LHCN-M2 (cell line): ENCODE measurements at regions not wholly inside any gene's neighbourhood (a gene's known extent, or its start where the extent isn't known, plus 50 kb on each side); places are given as distances from the start of the nearest gene placed in this dataset.
"Not testable (repeated sequence)": the region's sequence is repeated elsewhere in the genome, so short reads cannot be mapped to it uniquely, and the experiment has no call there.

Experiments used
- DNase-seq: peaks from one replicate; pipeline ENCODE4 v3.0.0-alpha.2; 2012; ENCODE audit warnings: low read depth

DNA sequence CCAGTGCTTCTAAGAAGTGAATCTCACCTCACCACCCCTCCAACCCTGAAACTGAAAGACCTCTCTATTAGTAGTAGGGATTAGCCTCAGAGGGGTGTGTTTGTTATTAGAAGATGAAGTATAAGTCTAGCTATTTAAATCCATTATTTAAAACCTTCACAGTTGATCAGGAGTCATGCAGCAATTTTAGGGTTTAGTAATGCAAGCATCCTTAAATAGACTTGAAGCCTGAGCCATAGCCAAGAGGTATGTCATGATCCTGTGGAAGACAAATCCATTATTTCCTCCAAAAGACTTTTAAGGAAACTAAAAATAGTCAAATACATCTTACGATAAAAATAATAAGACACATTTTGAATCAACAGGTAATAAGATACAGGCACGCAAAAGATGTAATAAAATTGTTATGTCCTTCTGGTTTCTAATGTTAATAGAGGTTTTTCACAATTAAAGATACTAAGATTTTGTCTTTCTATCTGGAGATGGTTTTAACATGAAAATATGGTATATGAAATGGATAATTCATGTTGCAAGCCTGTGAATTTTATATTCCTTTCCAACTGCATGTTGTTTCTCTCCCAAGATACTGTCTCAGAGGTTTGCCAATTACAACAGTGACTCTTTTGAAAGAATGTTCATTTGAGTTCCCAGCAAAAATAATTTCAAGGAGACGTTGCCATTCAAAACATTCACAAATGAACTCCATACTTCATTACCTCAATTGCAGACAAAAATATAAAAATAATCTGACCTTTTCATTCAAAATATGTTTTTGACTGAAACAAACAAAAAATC, 68.0 kb downstream of the LUZP4 start:
- DNase-seq: no peak

DNA sequence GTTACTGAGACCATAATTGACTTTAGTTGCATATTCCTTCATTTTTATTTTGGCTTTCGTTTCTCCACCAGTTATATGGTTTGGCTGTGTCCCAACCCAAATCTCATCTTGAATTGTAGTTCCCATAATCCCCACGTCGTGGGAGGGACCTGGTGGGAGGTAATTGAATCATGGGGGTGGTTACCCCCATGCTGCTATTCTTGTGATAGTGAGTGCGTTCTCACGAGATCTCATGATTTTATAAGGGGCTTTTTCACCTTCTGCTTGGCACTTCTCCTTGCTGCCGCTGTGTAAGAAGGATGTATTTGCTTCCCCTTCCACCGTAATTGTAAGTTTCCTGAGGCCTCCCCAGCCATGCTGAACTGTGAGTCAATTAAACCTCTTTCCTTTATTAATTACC, 70.0 kb downstream of the LUZP4 start:
- DNase-seq: not testable (repeated sequence)

DNA sequence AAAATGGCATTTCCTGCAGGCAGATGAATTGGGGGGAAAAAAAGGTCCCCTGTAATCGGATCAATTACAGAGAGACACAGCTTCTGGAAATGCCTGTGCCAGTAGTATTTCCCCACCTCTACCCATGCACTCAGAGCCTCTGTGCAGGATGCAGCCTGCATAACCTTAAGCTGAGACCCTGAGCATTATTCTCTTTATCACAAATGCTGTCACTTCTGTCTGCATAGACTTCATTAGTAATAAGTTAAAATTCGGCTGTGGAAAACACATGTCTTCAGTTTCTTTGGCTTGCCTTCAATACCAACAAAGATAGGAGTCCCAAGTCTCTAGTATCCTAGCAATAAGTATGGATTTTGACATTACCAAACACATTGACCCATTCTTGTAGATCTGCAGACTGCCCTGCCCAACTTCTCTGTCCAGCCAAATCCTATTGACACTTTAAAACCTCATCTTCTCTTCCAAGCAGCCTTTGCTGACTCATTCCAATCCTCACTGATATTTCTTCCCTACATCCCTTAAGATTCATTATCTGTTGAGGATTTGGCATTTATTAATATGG, 70.8 kb downstream of the LUZP4 start:
- no peak for DNase-seq

DNA sequence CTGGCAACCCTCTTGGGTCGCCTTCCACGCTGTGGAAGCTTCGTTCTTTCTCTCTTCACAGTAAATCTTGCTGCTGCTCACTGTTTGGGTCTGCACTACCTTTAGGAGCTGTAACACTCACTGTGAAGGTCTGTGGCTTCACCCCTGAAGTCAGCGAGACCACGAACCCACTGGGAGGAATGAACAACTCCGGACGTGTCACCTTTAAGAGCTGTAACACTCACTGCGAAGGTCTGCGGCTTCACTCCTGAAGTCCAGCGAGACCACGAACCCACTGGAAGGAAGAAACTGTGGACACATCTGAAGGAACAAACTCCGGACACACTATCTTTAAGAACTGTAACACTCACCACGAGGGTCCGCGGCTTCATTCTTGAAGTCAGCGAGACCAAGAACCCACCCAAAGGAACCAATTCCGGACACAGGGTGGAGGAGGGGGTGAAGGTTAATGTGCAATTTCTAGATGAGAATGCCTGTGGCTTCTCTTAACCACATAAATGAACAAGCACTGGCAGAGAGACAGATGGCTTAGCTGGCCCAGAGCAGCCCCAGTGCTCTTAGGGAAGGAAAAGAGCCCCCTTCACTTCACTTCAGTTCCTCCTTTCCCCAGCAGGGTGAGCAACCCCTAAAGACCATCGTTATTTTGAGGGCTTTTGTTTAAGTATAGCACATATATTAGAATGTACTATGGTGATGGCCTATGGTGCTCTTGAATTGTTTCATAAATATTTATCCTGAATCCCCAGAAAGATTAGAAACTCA, 73.0 kb downstream of the LUZP4 start:
- DNase-seq: peak; percentile 71

DNA sequence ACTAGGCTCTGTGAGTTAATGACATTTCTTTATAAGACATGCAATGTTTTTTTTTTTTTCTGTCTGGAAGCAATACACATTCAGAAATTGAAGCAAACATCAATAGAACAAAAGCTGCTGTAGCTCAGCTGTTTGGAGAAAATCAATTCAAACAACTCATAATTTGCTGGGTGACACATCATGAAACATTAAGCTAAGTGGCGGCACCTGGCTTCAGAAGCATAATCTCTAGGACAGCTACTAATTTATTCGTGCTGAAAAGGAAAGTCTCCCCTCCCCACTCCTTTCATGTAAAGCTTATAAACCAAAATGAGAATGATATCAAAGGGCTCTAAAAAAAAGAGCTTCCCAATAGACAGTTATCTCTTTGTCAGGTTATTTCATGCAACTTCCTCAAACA, 73.9 kb downstream of the LUZP4 start:
- DNase-seq: peak; percentile 29

DNA sequence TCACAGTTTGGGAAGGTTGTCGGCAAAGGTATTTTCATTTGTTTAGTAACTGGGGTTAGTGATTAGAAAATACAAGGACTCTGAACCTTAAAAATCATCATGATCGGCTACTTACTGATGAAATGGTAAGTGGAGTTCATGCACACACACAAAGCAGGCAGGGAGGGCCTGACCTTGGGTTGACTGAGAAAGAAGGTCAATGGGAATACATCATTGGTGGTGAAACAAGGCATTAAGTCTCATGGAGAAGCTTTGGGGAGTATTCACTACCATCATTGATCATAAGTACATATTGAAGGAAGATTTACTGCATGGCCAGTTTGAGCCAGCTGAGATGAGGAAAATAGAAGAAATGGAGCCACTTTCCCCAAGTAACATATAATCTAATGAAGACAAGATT, 74.4 kb downstream of the LUZP4 start:
- no peak for DNase-seq

DNA sequence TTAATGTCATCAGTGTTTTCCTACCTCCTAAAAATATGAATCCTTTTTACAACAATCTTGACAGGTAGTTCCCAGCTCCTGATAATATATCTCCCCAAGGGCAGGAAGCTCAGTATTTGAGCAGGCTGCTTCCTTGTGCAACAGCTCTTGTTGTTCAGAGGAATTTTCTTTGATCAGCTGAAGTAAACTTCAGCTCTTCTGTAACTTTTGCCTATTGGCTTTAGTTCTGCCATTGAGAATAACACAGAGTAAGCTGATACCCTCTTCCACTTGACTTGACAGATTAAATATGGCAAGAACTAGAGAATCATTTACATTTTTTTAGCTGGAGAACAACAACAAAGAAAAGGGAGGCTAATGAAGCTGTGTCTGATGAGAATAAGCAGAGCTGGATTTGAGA, 75.2 kb downstream of the LUZP4 start:
- DNase-seq: no peak

DNA sequence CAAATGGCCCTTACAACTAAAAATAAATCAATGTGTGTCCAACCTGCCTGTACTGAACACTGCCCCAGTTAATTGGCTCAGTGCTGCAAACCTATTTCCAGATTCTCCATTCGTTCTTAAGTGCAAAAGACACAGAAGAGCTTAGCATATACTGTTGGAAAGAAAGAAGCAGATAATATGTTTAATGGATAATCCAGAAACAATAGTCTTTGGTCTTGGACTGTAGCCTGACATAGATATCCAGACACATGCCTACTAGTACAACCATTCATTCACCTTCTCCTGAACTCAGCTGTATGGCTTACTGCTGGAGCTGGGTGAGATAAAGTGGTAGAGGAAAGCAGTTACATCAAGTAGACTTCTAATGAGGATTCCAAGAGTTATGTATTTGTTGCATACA, 77.0 kb downstream of the LUZP4 start:
- no peak for DNase-seq

DNA sequence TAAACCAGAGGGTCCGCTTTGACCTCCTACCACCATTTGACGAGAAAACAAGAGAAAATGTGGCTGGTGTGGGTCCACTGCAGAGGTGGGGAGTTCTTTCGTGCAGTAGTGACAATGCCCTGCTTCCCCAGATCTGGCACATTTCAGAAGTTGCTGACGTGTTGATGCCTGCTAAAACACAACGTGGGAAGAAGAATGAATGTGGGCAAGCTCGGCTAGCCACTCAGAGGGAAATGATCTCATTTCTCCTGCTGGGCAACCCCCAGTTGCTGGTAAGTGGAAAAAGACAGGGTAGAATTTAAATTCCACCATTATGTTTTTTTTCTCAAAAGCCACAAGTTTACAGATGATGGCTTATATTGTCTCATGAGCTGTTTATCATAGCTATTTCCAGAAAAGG, 77.9 kb downstream of the LUZP4 start:
- peak; percentile 56 for DNase-seq

DNA sequence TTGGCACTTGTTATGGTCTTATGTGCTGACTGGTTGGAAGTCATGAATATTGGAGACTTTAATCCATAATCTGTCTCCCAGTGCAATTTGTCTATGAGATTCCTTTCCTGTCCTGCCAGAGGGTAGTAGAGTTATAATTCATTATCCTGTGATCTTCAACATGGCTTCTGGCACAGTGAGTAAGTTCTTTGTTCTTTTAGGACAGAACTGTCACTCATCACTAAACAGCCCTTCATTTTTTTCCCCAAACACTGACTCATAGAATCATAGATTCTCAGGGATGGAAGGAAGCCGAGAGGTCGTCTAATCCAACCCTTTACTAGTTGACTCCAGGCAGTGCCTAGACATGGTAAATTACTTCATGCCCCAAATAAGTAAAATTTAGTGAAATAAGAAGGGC, 78.4 kb downstream of the LUZP4 start:
- DNase-seq: peak; percentile 57

DNA sequence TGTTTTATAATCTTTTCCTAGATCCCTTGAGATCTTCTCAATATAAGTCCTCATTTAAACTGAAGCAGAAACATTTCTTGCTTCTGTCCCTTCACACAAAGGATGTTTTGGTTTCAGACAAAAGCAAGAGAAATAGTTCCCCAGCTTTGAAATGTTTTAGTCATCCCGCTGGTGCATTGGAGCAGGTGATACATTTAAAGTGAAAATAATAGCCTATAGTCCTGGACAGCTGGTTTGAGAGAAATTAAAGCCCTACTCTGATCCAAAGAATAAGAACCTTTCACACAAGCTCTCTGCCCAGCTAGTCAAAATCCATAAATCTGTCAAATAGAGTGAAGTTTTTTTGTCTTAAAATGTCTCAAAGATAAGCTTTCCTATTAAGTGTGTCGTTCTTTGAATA, 79.4 kb downstream of the LUZP4 start:
- DNase-seq: peak; percentile 37

DNA sequence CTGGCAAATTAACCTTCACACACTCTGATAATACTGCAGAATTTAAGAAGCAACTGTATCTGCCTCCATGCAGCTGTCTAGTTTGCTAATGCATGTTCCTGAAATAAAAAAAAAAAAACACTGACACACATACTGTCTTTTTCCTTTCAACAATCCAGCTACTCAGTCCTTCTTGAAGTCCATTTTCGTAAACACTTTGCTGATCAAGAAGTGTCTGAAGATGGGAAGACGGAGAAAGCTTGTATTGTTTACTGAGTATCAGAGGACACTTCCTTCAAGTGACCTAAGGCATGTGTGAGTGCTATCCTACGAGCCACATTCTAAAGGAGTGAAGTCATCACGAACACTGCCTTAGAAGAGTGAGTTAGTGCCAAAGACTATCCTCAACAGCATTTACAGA, 82.6 kb downstream of the LUZP4 start:
- peak; percentile 69 for DNase-seq

DNA sequence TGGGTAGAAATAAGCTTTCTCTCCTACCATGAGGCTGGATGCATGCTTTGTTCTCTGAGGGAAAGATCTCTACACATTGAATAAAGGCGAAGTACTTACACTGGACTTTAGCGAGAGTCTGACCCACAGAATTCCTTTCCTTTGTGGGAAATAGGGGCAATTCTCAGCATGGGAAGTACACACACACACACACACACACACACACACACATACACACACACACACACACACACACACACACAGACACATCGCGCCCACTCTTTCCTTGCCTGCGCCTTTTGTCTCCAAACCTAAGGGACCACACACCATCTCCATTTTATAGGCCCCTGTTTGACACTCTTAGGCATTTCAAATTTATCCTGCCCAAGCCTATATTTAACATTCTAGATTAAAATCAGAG, 83.8 kb downstream of the LUZP4 start:
- no peak for DNase-seq

DNA sequence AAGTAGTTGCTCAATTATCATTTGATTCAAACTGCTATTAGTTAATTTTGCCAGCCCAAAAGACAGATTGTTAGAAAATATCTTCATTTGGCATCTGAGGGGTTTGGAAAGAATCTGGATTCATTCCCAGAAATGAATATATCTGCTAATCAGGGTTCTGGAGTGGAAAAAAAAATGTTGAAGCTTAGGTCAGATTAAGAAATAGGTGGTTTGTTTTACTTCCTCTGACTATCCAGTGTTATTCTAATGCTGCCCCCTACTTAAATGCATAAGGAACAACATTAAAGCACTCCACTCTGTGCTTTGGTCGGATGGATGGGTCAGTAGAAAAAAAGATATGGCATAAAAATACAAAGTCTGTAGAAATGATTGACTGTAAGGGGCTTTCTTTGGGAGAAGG, 89.0 kb downstream of the LUZP4 start:
- DNase-seq: peak; percentile 46

DNA sequence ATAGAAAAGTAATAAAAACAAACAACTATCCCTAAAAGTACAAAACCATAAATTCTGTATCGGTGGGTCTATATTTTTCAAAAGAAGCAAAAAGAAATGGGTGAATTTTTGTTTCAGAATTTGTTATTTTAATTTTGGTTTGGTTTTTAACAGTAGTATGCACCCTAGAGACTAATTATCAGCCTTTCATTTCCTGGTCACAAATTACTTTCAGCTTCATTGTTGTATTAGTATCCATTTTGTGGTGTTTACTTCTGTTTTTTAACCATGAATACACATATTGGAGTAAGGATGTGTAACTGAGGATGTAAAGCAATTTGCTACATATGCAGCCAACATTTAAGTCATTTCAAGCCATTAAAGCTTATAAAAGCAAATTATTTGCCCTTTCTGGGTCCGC, 97.8 kb downstream of the LUZP4 start:
- no peak for DNase-seq

DNA sequence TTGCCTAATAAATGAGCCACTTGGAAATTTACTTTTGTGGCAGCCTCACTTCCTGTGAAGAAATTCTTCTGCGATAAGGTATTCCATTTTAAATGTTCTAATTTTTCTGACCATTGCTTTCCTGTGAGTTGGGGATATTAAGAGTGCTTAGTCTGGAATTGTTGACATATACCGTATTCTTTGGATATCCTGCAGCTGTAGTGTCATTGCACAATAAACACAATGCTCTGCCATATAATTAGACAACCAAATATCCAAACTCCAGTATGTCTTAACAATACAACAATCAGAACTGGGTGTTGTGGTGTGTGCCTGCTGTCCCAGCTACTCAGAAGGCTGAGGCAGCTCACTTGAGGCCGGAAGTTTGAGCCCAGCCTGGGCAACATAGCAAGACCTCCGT, 99.4 kb downstream of the LUZP4 start:
- DNase-seq: no peak

DNA sequence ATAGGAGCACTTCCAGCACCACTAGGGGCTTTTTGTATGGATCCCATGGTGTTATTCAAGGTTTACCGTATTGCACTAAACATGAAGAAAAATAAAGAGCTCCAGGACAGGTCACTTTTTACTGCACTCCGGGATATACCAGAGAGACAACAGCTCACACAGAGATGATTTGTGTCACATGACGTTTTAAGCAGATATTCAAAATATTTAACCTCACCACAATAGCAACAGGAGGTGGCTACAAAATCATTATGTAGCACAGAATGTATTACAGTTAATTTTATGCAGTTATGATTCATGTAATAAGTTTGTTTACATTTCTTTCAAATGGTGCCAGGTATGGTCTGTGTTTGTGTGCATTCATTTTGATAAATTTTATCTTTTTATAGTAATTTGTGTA, 100.6 kb downstream of the LUZP4 start:
- DNase-seq: peak; percentile 29

DNA sequence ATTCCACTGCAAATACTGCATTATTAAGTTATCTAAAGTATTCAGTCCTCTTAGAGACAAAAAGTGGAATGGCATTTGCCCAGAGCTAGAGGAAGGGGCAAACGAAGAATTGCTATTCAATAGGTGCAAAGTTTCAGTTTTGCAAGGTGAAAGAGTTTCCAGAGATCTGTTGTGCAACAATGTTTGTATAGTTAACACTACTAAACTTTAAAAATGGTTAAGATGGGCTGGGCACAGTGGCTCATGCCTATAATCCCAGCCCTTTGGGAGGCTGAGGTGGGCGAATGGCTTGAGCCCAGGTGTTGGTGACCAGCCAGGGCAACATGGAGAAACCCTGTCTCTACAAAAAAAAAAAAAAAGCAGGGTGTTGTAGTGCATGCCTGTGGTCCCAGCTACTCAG, 102.5 kb downstream of the LUZP4 start:
- no peak for DNase-seq

DNA sequence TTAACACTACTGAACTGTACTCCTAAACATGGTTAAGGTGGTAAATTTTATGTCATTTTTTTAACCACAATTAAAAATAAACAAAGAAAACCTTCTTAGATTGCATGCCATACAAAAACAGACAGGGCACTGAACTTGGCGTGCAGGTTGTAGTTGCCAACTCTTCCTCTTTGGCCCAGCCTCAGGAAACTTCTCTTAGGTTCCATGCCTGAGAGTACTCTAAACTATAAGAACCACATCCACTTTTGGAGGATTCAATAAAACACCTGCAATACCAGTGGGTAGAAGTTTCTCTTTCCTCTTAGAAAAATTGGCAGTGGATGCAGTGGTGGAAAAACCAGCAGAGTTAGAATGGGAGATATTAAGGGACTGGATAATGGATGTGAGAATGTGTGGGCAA, 103.4 kb downstream of the LUZP4 start:
- no peak for DNase-seq

DNA sequence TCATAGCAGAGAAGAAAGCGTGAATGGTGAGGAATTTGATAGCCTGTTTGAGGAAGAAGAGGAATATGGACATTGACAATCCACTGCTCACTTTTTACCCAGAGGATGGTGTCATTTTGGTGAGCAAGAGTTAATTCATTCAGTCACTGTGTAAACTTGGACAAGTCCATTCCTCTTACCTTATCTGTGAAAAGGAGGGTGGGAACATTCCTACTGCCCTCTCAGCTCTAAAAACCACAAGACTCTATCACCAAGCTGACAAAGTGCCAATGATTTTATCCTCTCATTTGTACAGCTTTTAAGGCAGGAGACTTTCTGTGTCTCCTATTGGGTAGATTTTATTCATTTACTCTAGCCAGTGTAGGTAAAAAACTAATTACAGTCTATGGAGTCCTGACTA, 103.8 kb downstream of the LUZP4 start:
- peak; percentile 31 for DNase-seq

DNA sequence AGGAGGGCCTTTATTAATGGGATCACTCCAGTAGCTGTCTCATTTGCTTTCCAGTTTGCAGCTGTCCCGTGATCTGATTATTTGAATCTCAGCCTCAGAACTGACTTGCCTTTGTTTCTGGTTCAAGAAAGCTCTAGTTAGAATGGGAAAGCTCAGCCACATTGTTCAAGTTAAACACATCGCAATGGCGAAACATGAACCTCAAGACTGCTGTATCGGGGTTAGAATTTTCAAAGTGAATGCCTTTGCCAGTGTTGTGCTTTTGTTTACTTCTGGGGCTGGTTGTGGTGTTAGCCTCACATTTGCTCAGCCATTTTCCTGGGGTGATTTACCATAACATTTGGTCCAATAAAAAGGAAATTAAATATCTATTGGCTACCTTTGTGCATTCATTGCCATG, 105.3 kb downstream of the LUZP4 start:
- not testable (repeated sequence) for DNase-seq

DNA sequence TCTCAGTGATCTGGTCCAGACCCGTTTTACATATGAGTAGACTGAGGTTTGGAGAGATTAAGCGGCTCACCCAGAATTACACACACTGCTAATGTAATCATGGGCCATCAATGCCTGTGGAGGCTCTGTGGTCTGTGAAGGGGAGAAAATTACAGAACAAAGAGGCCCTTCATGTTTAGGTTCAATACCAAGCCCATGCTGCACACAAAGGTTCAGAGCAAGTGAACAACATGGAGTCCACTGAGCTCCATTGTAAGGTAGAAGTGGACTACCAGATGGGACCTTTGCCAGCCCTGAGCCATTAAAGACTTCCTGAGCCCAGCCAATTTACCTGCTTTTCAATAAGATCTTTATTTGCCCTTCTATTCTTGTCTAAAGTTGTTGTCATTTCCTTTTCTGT, 109.8 kb downstream of the LUZP4 start:
- DNase-seq: no peak

DNA sequence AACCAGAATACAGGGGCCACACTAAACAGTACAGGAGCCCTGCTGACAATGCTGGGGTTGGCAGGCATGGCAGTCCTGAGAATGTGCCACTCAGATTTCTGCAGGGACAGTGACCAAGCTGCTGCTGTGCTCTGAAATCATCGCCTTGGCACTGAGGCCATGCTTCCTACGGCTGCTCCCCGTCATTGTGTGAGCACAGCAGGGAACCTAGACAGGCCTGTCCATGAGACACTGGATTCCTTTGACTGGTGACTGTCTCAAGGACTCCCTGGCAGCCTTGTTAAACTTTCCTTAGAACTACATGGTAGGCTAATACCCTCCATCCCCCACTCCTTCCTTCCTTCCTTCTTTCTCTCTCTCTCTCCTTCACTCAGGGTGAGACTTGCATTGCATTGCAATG, 111.4 kb downstream of the LUZP4 start:
- no peak for DNase-seq
